HUES6 (cell line): ENCODE measurements at regions not wholly inside any gene's neighbourhood (a gene's known extent, or its start where the extent isn't known, plus 50 kb on each side); places are given as distances from the start of the nearest gene placed in this dataset.

Experiments
- H3K27ac ChIP-seq: 2 replicates; pipeline ENCODE4 v1.7.0; 2013; ENCODE audit warnings: low read depth, mild to moderate bottlenecking, low read length, inconsistent platforms
- H3K27me3 ChIP-seq: 2 replicates; pipeline ENCODE4 v1.6.1; 2013; ENCODE audit warnings: low read length; ENCODE audit not compliant: control insufficient read depth, insufficient read depth
- H3K36me3 ChIP-seq: 2 replicates; pipeline ENCODE4 v1.6.1; 2013; ENCODE audit warnings: low read length; ENCODE audit not compliant: control insufficient read depth, insufficient read depth
- H3K4me1 ChIP-seq: 2 replicates; pipeline ENCODE4 v1.6.1; 2013; ENCODE audit warnings: low read length; ENCODE audit not compliant: control insufficient read depth, insufficient read depth
- H3K4me3 ChIP-seq: 2 replicates; pipeline ENCODE4 v1.5.1; 2013; ENCODE audit warnings: low read depth, low read length
- H3K9ac ChIP-seq: one replicate; pipeline ENCODE4 v1.6.1; 2013; ENCODE audit warnings: mild to moderate bottlenecking, low read length
- H3K9me3 ChIP-seq: 2 replicates; pipeline ENCODE4 v1.6.1; 2013; ENCODE audit warnings: low read depth, low read length; ENCODE audit not compliant: control insufficient read depth, insufficient read depth

- Histone ChIP-seq H3K9me3 (no peaks in the 10 kb centered on the region), H3K9ac (no peak overlapping the region), H3K27ac (no peak overlapping the region), H3K4me3 (no peak overlapping the region), H3K36me3 (no peaks in the 10 kb centered on the region), H3K27me3 (no peaks in the 10 kb centered on the region), H3K4me1 (peaks cover 10% of the 10 kb centered on the region; the same call in 1 of the 2 replicates)
Observed at GRCh38 chr1:83109692-83110091, 889.2 kb downstream of the TTLL7 start.

GRCh38 chr1:83104558-83104957 lies 894.4 kb downstream of the TTLL7 start:
- H3K9ac ChIP-seq = no peak overlapping the region

GRCh38 chr1:83103341-83103740 lies 895.6 kb downstream of the TTLL7 start:
- Histone ChIP-seq H3K9me3 (no peaks in the 10 kb centered on the region), H3K4me3 (no peak overlapping the region), H3K9ac (no peak overlapping the region), H3K36me3 (no peaks in the 10 kb centered on the region), H3K27ac (no peak overlapping the region; the same call in 1 of the 2 replicates), H3K4me1 (peaks cover 14% of the 10 kb centered on the region), H3K27me3 (no peaks in the 10 kb centered on the region)

More at GRCh38 chr1:83104558-83104957, 894.4 kb downstream of the TTLL7 start:
- Histone ChIP-seq H3K27ac (no peak overlapping the region), H3K9me3 (no peaks in the 10 kb centered on the region), H3K4me3 (no peak overlapping the region), H3K36me3 (no peaks in the 10 kb centered on the region), H3K27me3 (no peaks in the 10 kb centered on the region), H3K4me1 (peaks cover 16% of the 10 kb centered on the region)

GRCh38 chr1:83102630-83103071 lies 896.3 kb downstream of the TTLL7 start:
- Histone ChIP-seq H3K27me3 (no peaks in the 10 kb centered on the region), H3K4me1 (peaks cover 14% of the 10 kb centered on the region), H3K36me3 (no peaks in the 10 kb centered on the region), H3K4me3 (no peak overlapping the region), H3K27ac (peak overlapping the region; percentile 44; the same call in 1 of the 2 replicates), H3K9me3 (no peaks in the 10 kb centered on the region), H3K9ac (no peak overlapping the region)

GRCh38 chr1:83101406-83101805 lies 897.5 kb downstream of the TTLL7 start:
- Histone ChIP-seq H3K27ac (no peak overlapping the region), H3K36me3 (no peaks in the 10 kb centered on the region), H3K9ac (no peak overlapping the region), H3K27me3 (no peaks in the 10 kb centered on the region), H3K4me3 (no peak overlapping the region), H3K9me3 (no peaks in the 10 kb centered on the region), H3K4me1 (peaks cover 14% of the 10 kb centered on the region)

GRCh38 chr1:83100133-83100532 lies 898.8 kb downstream of the TTLL7 start:
- no peak overlapping the region for H3K9ac ChIP-seq
- H3K27me3 ChIP-seq = no peaks in the 10 kb centered on the region
- no peak overlapping the region for H3K4me3 ChIP-seq
- H3K9me3 ChIP-seq = no peaks in the 10 kb centered on the region
- peaks cover 14% of the 10 kb centered on the region for H3K4me1 ChIP-seq
- H3K36me3 ChIP-seq = no peaks in the 10 kb centered on the region
- no peak overlapping the region for H3K27ac ChIP-seq

- H3K4me1 ChIP-seq = peaks cover 14% of the 10 kb centered on the region
- no peak overlapping the region for H3K9ac ChIP-seq
- no peak overlapping the region for H3K4me3 ChIP-seq
- no peaks in the 10 kb centered on the region for H3K27me3 ChIP-seq
- no peaks in the 10 kb centered on the region for H3K9me3 ChIP-seq
- no peak overlapping the region for H3K27ac ChIP-seq
- no peaks in the 10 kb centered on the region for H3K36me3 ChIP-seq
Observed at GRCh38 chr1:83098791-83099190, 900.1 kb downstream of the TTLL7 start.

GRCh38 chr1:83098131-83098530 lies 900.8 kb downstream of the TTLL7 start:
- Histone ChIP-seq H3K27ac (no peak overlapping the region), H3K27me3 (no peaks in the 10 kb centered on the region), H3K4me1 (peaks cover 10% of the 10 kb centered on the region), H3K9me3 (no peaks in the 10 kb centered on the region), H3K4me3 (no peak overlapping the region), H3K9ac (no peak overlapping the region), H3K36me3 (no peaks in the 10 kb centered on the region)

GRCh38 chr1:83097715-83098114 lies 901.2 kb downstream of the TTLL7 start:
- Histone ChIP-seq H3K36me3 (no peaks in the 10 kb centered on the region), H3K9ac (no peak overlapping the region), H3K9me3 (no peaks in the 10 kb centered on the region), H3K4me1 (peaks cover 6% of the 10 kb centered on the region), H3K27ac (no peak overlapping the region), H3K27me3 (no peaks in the 10 kb centered on the region), H3K4me3 (no peak overlapping the region)

GRCh38 chr1:83095570-83095969 lies 903.4 kb downstream of the TTLL7 start:
- Histone ChIP-seq H3K9me3 (no peaks in the 10 kb centered on the region), H3K27ac (no peak overlapping the region), H3K27me3 (no peaks in the 10 kb centered on the region), H3K9ac (no peak overlapping the region), H3K4me1 (no peaks in the 10 kb centered on the region), H3K4me3 (no peak overlapping the region), H3K36me3 (no peaks in the 10 kb centered on the region)

GRCh38 chr1:83090195-83090594 lies 908.7 kb downstream of the TTLL7 start:
- no peak overlapping the region for H3K4me3 ChIP-seq
- H3K27me3 ChIP-seq = no peaks in the 10 kb centered on the region
- no peaks in the 10 kb centered on the region for H3K9me3 ChIP-seq
- no peaks in the 10 kb centered on the region for H3K4me1 ChIP-seq
- H3K36me3 ChIP-seq = no peaks in the 10 kb centered on the region
- H3K27ac ChIP-seq = no peak overlapping the region
- H3K9ac ChIP-seq = no peak overlapping the region

- no peak overlapping the region for H3K27ac ChIP-seq
- no peaks in the 10 kb centered on the region for H3K9me3 ChIP-seq
Observed at GRCh38 chr1:83087851-83088250, 911.1 kb downstream of the TTLL7 start.

More at GRCh38 chr1:83087851-83088250, 911.1 kb downstream of the TTLL7 start:
- H3K4me3 ChIP-seq = no peak overlapping the region
- H3K27me3 ChIP-seq = no peaks in the 10 kb centered on the region
- H3K9ac ChIP-seq = no peak overlapping the region
- no peaks in the 10 kb centered on the region for H3K36me3 ChIP-seq
- H3K4me1 ChIP-seq = no peaks in the 10 kb centered on the region
